Right lobe of liver (tissue), 6 donors: ENCODE measurements at regions not wholly inside any gene's neighbourhood (a gene's known extent, or its start where the extent isn't known, plus 50 kb on each side); places are given as distances from the start of the nearest gene placed in this dataset.

ENCODE experiments used
- ATAC-seq, 4 donors: fragments of 200-7000 bp; cut with Tn5 transposase; one replicate each; pipeline ENCODE4 v1.9.1; 2020; ENCODE audit warnings: mild to moderate bottlenecking in 4 of 4, moderate library complexity in 4 of 4
- DNase-seq, 3 donors: peaks; one replicate each; pipeline ENCODE4 v3.0.0-alpha.2; 2020
- H3K27ac ChIP-seq, 3 donors: fragments of 200-600 bp; one replicate each; pipeline ENCODE4 v1.8.0; 2022
- H3K27me3 ChIP-seq, 2 donors: fragments of 200-600 bp; one replicate each; pipeline ENCODE4 v1.8.0; 2022
- H3K36me3 ChIP-seq, 4 donors: fragments of 200-600 bp; sonication (generic) in 1 of 4; one replicate each; pipeline versions ENCODE4 v1.5.1 to v1.8.0; 2017 to 2022; ENCODE audit warnings: control low read depth in 1 of 4
- H3K4me1 ChIP-seq, 4 donors: fragments of 200-600 bp; sonication (generic) in 1 of 4; one replicate each; pipeline versions ENCODE4 v1.5.1 to v1.8.0; 2017 to 2022; ENCODE audit warnings: control low read depth in 1 of 4
- H3K4me3 ChIP-seq, 3 donors: fragments of 200-600 bp; one replicate each; pipeline ENCODE4 v1.8.0; 2022
- H3K9me3 ChIP-seq, 4 donors: fragments of 200-600 bp; sonication (generic) in 1 of 4; one replicate each; pipeline versions ENCODE4 v1.5.1 to v1.8.0; 2017 to 2022; ENCODE audit warnings: control low read depth in 1 of 4
- CTCF ChIP-seq, 4 donors: fragments of 200-600 bp in 3 of 4; fragments of 450-650 bp in 1 of 4; IDR thresholded peaks; one replicate each; pipeline versions ENCODE4 v1.5.1 to v1.8.0; 2016 to 2022; ENCODE audit warnings: antibody characterized with exemption in 4 of 4, mild to moderate bottlenecking in 2 of 4
- POLR2A ChIP-seq: fragments of 450-650 bp; IDR thresholded peaks from one replicate; pipeline ENCODE4 v1.6.1; 2017; ENCODE audit warnings: antibody characterized with exemption, mild to moderate bottlenecking
- WGBS: methylation state at CpG from one replicate; pipeline ENCODE4 v1.1.6; 2018; ENCODE audit warnings: low coverage, low lambda C conversion rate; ENCODE audit not compliant: insufficient coverage; ENCODE audit errors: missing lambda C conversion rate; 5-methylcytosine and 5-hydroxymethylcytosine counted together
- intact Hi-C, 2 donors: fragments of 100-400 bp; cut with DNase I; formaldehyde crosslinking; loops; one replicate each; pipeline versions ENCODE4 v1.11.2 to v1.14.1; 2022
- donor health status: DM: no; HTN: yes; CAD: no.
- donor health status: DM: no; HTN: no; CAD: no.
- donor health status: DM: no; HTN: no; CAD: no.
- donor health status: DM: no; HTN: yes; CAD: no.
- donor health status: DM: no; HTN: yes; CAD: no.

- no peaks in the 10 kb centered on the region for H3K36me3 ChIP-seq
- H3K4me3 ChIP-seq, result no peak overlapping the region
- no peak overlapping the region for H3K27ac ChIP-seq
- H3K9me3 ChIP-seq, result no peaks in the 10 kb centered on the region
- WGBS, result 65% methylated on average over 5 of the region's 5 CpGs
- ATAC-seq (no peak), DNase-seq (no peak)
- intact Hi-C loops, result no loop called here
- TF ChIP-seq POLR2A, result no peak
- TF ChIP-seq CTCF (IDR thresholded peaks at IDR 0.05), result no peak
- H3K27me3 ChIP-seq, result no peaks in the 10 kb centered on the region
- no peaks in the 10 kb centered on the region for H3K4me1 ChIP-seq
Observed at GRCh38 chr3:192040282-192041043, 579.5 kb downstream of the PYDC2 start.

- Histone ChIP-seq H3K27ac (no peak overlapping the region), H3K4me1 (no peaks in the 10 kb centered on the region), H3K27me3 (no peaks in the 10 kb centered on the region), H3K4me3 (no peak overlapping the region), H3K36me3 (no peaks in the 10 kb centered on the region), H3K9me3 (no peaks in the 10 kb centered on the region)
- intact Hi-C loops, result no loop called here
- ATAC-seq (no peak), DNase-seq (no peak)
- 72% methylated on average over 3 of the region's 3 CpGs for WGBS
- TF ChIP-seq CTCF (IDR thresholded peaks at IDR 0.05) (no peak), POLR2A (no peak)
Observed at GRCh38 chr3:192042116-192042515, 581.2 kb downstream of the PYDC2 start.

- no peaks in the 10 kb centered on the region for H3K27me3 ChIP-seq
- ATAC-seq, result no peak
- H3K9me3 ChIP-seq, result no peaks in the 10 kb centered on the region
- no peaks in the 10 kb centered on the region for H3K36me3 ChIP-seq
- H3K4me1 ChIP-seq, result no peaks in the 10 kb centered on the region
- TF ChIP-seq POLR2A (no peak), CTCF (IDR thresholded peaks at IDR 0.05) (no peak)
- no peak for DNase-seq
- no peak overlapping the region for H3K27ac ChIP-seq
- intact Hi-C loops, result no loop called here
- no peak overlapping the region for H3K4me3 ChIP-seq
- WGBS, result 33% methylated on average over 2 of the region's 2 CpGs
Observed at GRCh38 chr3:192054881-192055280, 593.9 kb downstream of the PYDC2 start.

- WGBS, result 26% methylated on average over 3 of the region's 3 CpGs
- TF ChIP-seq CTCF (IDR thresholded peaks at IDR 0.05), result no peak
- no peak for TF ChIP-seq POLR2A
- no peak overlapping the region for H3K4me3 ChIP-seq
- H3K27ac ChIP-seq, result no peak overlapping the region
- intact Hi-C loops, result no loop called here
- DNase-seq (no peak), ATAC-seq (no peak)
- no peaks in the 10 kb centered on the region for H3K27me3 ChIP-seq
- H3K36me3 ChIP-seq, result no peaks in the 10 kb centered on the region
- H3K9me3 ChIP-seq, result no peaks in the 10 kb centered on the region
- no peaks in the 10 kb centered on the region for H3K4me1 ChIP-seq
Observed at GRCh38 chr3:192055946-192056345, 595.0 kb downstream of the PYDC2 start.
